DND-41 (cell line): ENCODE measurements at regions not wholly inside any gene's neighbourhood (a gene's known extent, or its start where the extent isn't known, plus 50 kb on each side); places are given as distances from the start of the nearest gene placed in this dataset.

Experiments used
- ATAC-seq: fragments of 200-7000 bp; cut with Tn5 transposase; 3 replicates; pipeline ENCODE4 v1.9.1; 2021; ENCODE audit warnings: low read depth; ENCODE audit not compliant: insufficient read depth
- DNase-seq: peaks from one replicate; pipeline ENCODE4 v3.0.0-alpha.2; 2020
- H2AFZ ChIP-seq: 2 replicates; pipeline ENCODE4 v1.6.0; 2012; ENCODE audit warnings: low read depth, low read length
- H3K27ac ChIP-seq: 2 replicates; pipeline ENCODE4 v1.5.1; 2012; ENCODE audit warnings: low read length, inconsistent platforms
- H3K27me3 ChIP-seq: fragments of 200-600 bp; sonication (generic); 2 replicates; pipeline ENCODE4 v1.6.0; 2012; ENCODE audit warnings: low read length, mild to moderate bottlenecking, inconsistent platforms; ENCODE audit not compliant: insufficient read depth, poor library complexity
- H3K36me3 ChIP-seq: 2 replicates; pipeline ENCODE4 v1.5.1; 2012; ENCODE audit warnings: low read length, inconsistent platforms; ENCODE audit not compliant: insufficient read depth
- H3K4me1 ChIP-seq: 2 replicates; pipeline ENCODE4 v1.5.1; 2012; ENCODE audit warnings: mild to moderate bottlenecking, low read length; ENCODE audit not compliant: insufficient read depth
- H3K4me2 ChIP-seq: 2 replicates; pipeline ENCODE4 v1.6.0; 2012; ENCODE audit warnings: mild to moderate bottlenecking, moderate library complexity, low read length, inconsistent platforms; ENCODE audit not compliant: insufficient read depth
- H3K4me3 ChIP-seq, 2 experiments: fragments of 200-600 bp in 1 of 2; shearing (Covaris generic) in 1 of 2; 2 replicates each; pipeline ENCODE4 v1.5.1; 2012 to 2016; ENCODE audit warnings: inconsistent platforms in 2 of 2, low read length in 2 of 2, mild to moderate bottlenecking in 2 of 2, low read depth in 1 of 2, moderate library complexity in 1 of 2
- H3K79me2 ChIP-seq: 2 replicates; pipeline ENCODE4 v1.6.0; 2012; ENCODE audit warnings: low read length, inconsistent platforms; ENCODE audit not compliant: insufficient read depth
- H3K9ac ChIP-seq: 2 replicates; pipeline ENCODE4 v1.6.0; 2012; ENCODE audit warnings: low read depth, mild to moderate bottlenecking, inconsistent platforms, low read length, moderate library complexity
- H3K9me3 ChIP-seq: 2 replicates; pipeline ENCODE4 v1.5.1; 2012; ENCODE audit warnings: low read length, moderate library complexity, mild to moderate bottlenecking, inconsistent platforms; ENCODE audit not compliant: insufficient read depth, severe bottlenecking
- H4K20me1 ChIP-seq: 2 replicates; pipeline ENCODE4 v1.6.0; 2012; ENCODE audit warnings: low read length; ENCODE audit not compliant: insufficient read depth
- EZH2 ChIP-seq: IDR thresholded peaks from 3 replicates; pipeline ENCODE4 v1.6.1; 2012; ENCODE audit warnings: borderline replicate concordance, low read depth, mild to moderate bottlenecking, moderate library complexity, low read length, inconsistent platforms; ENCODE audit not compliant: severe bottlenecking
- TF ChIP-seq, protein P1 (sequence below): IDR thresholded peaks from 2 replicates; pipeline ENCODE4 v1.5.1; 2012; ENCODE audit warnings: borderline replicate concordance, low read length, moderate library complexity, mild to moderate bottlenecking; ENCODE audit not compliant: poor library complexity, severe bottlenecking; ENCODE audit errors: extremely low read depth

DNA sequence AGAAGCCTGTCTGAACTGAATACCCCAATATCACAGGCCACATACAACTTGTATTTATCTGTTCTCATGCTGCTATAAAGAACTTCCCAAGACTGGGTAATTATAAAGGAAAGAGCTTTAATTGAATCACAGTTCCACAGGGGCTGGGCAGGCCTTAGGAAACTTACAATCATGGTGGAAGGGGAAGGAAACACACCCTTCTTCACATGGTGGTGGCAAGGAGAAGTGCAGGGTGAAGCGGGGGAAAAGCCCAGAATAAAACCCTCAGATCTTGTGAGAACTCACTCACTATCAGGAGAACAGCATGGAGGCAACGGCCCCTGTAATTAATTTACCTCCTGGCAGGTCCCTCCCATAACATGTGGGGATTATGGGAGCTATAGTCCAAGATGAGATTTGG lies 50.3 kb upstream of the FNDC1 start:
- H3K79me2 ChIP-seq = no peaks in the 10 kb centered on the region

DNA sequence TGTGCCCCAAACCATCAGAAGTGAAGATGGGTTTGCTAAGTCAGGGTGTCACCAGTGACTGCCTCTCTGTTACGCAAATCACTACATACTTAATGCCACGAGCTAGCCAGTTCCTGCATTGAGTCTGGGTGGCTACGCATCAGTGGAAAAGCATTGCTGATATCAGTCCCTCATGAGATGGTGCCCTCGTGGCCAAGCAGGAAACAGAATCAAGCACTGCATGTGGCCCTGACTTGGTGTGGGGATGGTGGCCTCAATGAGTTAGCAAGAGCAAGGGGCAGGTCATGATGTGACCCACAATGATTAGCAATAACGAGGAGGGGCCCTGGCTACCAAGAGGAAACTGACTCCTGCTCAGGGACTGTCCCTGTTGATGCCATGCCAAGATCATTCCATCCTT lies 51.6 kb upstream of the FNDC1 start:
- H3K4me1 ChIP-seq = no peaks in the 10 kb centered on the region
- H3K79me2 ChIP-seq = no peaks in the 10 kb centered on the region
- DNase-seq = no peak
- no peak overlapping the region for H3K27ac ChIP-seq
- no peaks in the 10 kb centered on the region for H3K9me3 ChIP-seq
- H3K27me3 ChIP-seq = no peaks in the 10 kb centered on the region
- no peak overlapping the region for H2AFZ ChIP-seq
- no peaks in the 10 kb centered on the region for H4K20me1 ChIP-seq
- H3K4me2 ChIP-seq = no peak overlapping the region
- H3K36me3 ChIP-seq = no peaks in the 10 kb centered on the region
- TF ChIP-seq, protein P1, sequence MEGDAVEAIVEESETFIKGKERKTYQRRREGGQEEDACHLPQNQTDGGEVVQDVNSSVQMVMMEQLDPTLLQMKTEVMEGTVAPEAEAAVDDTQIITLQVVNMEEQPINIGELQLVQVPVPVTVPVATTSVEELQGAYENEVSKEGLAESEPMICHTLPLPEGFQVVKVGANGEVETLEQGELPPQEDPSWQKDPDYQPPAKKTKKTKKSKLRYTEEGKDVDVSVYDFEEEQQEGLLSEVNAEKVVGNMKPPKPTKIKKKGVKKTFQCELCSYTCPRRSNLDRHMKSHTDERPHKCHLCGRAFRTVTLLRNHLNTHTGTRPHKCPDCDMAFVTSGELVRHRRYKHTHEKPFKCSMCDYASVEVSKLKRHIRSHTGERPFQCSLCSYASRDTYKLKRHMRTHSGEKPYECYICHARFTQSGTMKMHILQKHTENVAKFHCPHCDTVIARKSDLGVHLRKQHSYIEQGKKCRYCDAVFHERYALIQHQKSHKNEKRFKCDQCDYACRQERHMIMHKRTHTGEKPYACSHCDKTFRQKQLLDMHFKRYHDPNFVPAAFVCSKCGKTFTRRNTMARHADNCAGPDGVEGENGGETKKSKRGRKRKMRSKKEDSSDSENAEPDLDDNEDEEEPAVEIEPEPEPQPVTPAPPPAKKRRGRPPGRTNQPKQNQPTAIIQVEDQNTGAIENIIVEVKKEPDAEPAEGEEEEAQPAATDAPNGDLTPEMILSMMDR = no peak
- no peak for ATAC-seq
- no peak overlapping the region for H3K4me3 ChIP-seq
- no peak overlapping the region for H3K9ac ChIP-seq

More for the DNA sequence above, 50.3 kb upstream of the FNDC1 start:
- Histone ChIP-seq H3K27me3 (no peaks in the 10 kb centered on the region), H3K4me2 (no peak overlapping the region), H3K36me3 (no peaks in the 10 kb centered on the region), H3K27ac (no peak overlapping the region), H4K20me1 (no peaks in the 10 kb centered on the region), H3K4me1 (no peaks in the 10 kb centered on the region), H3K9me3 (no peaks in the 10 kb centered on the region), H3K4me3 (no peak overlapping the region), H2AFZ (no peak overlapping the region), H3K9ac (no peak overlapping the region)
- TF ChIP-seq, protein P1 = no peak
- TF ChIP-seq EZH2 = no peak
- no peak for DNase-seq
- ATAC-seq = peak; percentile 50; the same call in 1 of the 3 replicates

DNA sequence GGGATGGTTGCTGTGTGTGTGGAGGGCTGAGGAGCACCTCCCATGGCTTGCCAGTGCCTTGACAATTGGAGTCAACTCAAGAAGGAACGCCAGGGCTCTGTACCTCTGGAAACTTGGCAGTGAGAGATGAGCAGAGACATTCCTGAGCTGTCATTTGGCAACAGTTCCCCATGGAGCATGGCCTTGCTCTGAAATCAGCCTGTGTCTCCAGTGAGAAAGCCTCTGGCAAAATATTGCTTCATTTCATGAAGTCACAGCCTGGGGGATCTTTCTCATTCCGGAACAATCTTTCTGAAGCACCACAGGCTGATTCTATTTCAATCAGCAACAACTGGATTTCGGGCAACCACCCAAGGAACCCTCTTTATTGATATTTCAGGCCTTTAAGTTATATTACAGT lies 52.2 kb upstream of the FNDC1 start:
- Histone ChIP-seq H2AFZ (no peak overlapping the region), H3K4me2 (no peak overlapping the region), H3K79me2 (no peaks in the 10 kb centered on the region), H4K20me1 (no peaks in the 10 kb centered on the region), H3K4me1 (no peaks in the 10 kb centered on the region), H3K9ac (no peak overlapping the region), H3K4me3 (no peak overlapping the region), H3K36me3 (no peaks in the 10 kb centered on the region), H3K27ac (no peak overlapping the region), H3K9me3 (no peaks in the 10 kb centered on the region), H3K27me3 (no peaks in the 10 kb centered on the region)
- TF ChIP-seq, protein P1 = no peak
- TF ChIP-seq EZH2 = no peak
- DNase-seq (no peak), ATAC-seq (no peak)

DNA sequence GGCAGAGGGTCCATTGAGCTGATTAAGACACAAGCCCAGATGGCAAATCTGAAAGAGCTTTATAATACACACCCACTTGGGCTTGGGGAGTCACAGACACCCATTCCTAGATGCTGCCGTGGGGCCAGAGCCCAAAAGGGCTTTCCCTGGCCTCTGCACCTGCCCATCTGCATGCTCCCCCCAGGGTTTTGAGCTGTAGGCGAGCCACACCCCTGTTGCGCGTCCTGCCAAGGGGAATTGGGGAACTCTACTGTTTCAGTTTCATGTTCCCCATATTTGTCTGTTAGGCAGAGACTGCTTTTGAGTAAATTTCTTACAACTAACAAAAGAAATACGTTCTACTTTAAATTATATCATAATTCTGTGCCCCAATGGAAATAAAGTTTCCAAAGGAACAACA lies 52.9 kb upstream of the FNDC1 start:
- Histone ChIP-seq H3K79me2 (no peaks in the 10 kb centered on the region), H3K9ac (no peak overlapping the region), H4K20me1 (no peaks in the 10 kb centered on the region), H3K4me2 (no peak overlapping the region), H3K4me3 (no peak overlapping the region), H3K27me3 (no peaks in the 10 kb centered on the region), H3K4me1 (no peaks in the 10 kb centered on the region), H2AFZ (no peak overlapping the region), H3K36me3 (no peaks in the 10 kb centered on the region), H3K27ac (no peak overlapping the region), H3K9me3 (no peaks in the 10 kb centered on the region)
- DNase-seq = no peak
- TF ChIP-seq, protein P1 = no peak
- no peak for TF ChIP-seq EZH2
- no peak for ATAC-seq
